ENCODE measurements at regions not wholly inside any gene's neighbourhood (a gene's known extent, or its start where the extent isn't known, plus 50 kb on each side); places are given as distances from the start of the nearest gene placed in this dataset.

DNA sequence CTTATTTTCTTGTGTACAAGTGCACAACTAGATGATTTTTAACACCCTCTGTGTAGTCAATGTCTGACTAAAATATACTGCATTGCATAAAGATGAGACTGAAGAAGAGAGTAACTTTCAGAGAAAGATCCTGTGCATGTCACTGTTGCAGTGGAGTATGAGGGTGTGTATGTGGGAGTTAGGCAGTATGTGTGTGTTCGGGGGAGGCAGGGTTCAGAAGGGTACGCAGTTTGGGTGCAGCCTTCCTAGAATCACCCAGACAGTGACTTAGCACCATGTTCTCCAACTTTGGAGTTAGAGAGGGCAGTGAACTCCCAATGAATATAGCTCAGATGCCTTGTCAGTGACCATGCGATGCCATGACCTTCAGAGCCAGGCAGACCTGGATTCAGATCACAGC is 84.6 kb downstream of the LRATD1 start:
- TF ChIP-seq, protein P1, sequence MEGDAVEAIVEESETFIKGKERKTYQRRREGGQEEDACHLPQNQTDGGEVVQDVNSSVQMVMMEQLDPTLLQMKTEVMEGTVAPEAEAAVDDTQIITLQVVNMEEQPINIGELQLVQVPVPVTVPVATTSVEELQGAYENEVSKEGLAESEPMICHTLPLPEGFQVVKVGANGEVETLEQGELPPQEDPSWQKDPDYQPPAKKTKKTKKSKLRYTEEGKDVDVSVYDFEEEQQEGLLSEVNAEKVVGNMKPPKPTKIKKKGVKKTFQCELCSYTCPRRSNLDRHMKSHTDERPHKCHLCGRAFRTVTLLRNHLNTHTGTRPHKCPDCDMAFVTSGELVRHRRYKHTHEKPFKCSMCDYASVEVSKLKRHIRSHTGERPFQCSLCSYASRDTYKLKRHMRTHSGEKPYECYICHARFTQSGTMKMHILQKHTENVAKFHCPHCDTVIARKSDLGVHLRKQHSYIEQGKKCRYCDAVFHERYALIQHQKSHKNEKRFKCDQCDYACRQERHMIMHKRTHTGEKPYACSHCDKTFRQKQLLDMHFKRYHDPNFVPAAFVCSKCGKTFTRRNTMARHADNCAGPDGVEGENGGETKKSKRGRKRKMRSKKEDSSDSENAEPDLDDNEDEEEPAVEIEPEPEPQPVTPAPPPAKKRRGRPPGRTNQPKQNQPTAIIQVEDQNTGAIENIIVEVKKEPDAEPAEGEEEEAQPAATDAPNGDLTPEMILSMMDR (IDR thresholded peaks at IDR 0.05), result no peak
- no peak for TF ChIP-seq POLR2A (IDR thresholded peaks at IDR 0.05)
